ENCODE measurements at regions not wholly inside any gene's neighbourhood (a gene's known extent, or its start where the extent isn't known, plus 50 kb on each side); places are given as distances from the start of the nearest gene placed in this dataset.

GRCh38 chr16:79920685-79921084 lies 320.1 kb upstream of the MAF start:
- Histone ChIP-seq H3F3A (ENCODE audit: insufficient read depth) (no peaks in the 10 kb centered on the region), H3K27ac (ENCODE audit: low read depth, low read length) (no peak overlapping the region), H4K20me1 (ENCODE audit: low read depth, low read length) (no peaks in the 10 kb centered on the region; the same call in 1 of the 2 replicates), H3K9me3 (ENCODE audit: insufficient read depth, low read length) (no peaks in the 10 kb centered on the region), H3K79me2 (ENCODE audit: insufficient read depth, low read length) (no peaks in the 10 kb centered on the region), H3K9me2 (replicated peaks; ENCODE audit: insufficient read depth, low read length) (no peaks in the 10 kb centered on the region), H3K36me3 (ENCODE audit: low read length) (no peaks in the 10 kb centered on the region), H2AFZ (ENCODE audit: low read depth, low read length, severe bottlenecking) (no peak overlapping the region), H3K27me3 (ENCODE audit: low read length) (no peaks in the 10 kb centered on the region), H3K9ac (ENCODE audit: low read length) (no peak overlapping the region), H3K4me2 (ENCODE audit: low read depth, low read length, poor library complexity, severe bottlenecking) (no peak overlapping the region), H3K4me3 (ENCODE audit: insufficient read depth, low read length, poor library complexity, severe bottlenecking) (no peak overlapping the region)
- no peak for TF ChIP-seq CTCF (IDR thresholded peaks at IDR 0.05; ENCODE audit: insufficient read depth, low read length, poor library complexity, severe bottlenecking)
- no peak for TF ChIP-seq EZH2phosphoT487 (conservative IDR thresholded peaks at IDR 0.05; ENCODE audit: low read length)

GRCh38 chr16:79918916-79919315 lies 318.4 kb upstream of the MAF start:
- H3K9me2 ChIP-seq (replicated peaks; ENCODE audit: insufficient read depth, low read length): no peaks in the 10 kb centered on the region

GRCh38 chr16:79915761-79916160 lies 315.2 kb upstream of the MAF start:
- Histone ChIP-seq H3K9me2 (replicated peaks; ENCODE audit: insufficient read depth, low read length) (no peaks in the 10 kb centered on the region), H3K9ac (ENCODE audit: low read length) (no peak overlapping the region), H3K4me2 (ENCODE audit: low read depth, low read length, poor library complexity, severe bottlenecking) (no peak overlapping the region), H2AFZ (ENCODE audit: low read depth, low read length, severe bottlenecking) (no peak overlapping the region), H3K27me3 (ENCODE audit: low read length) (no peaks in the 10 kb centered on the region), H3K4me3 (ENCODE audit: insufficient read depth, low read length, poor library complexity, severe bottlenecking) (no peak overlapping the region), H3K9me3 (ENCODE audit: insufficient read depth, low read length) (no peaks in the 10 kb centered on the region), H3K79me2 (ENCODE audit: insufficient read depth, low read length) (no peaks in the 10 kb centered on the region), H3K36me3 (ENCODE audit: low read length) (no peaks in the 10 kb centered on the region), H3K27ac (ENCODE audit: low read depth, low read length) (no peak overlapping the region), H4K20me1 (ENCODE audit: low read depth, low read length) (no peaks in the 10 kb centered on the region), H3F3A (ENCODE audit: insufficient read depth) (no peaks in the 10 kb centered on the region)
- no peak for TF ChIP-seq CTCF (IDR thresholded peaks at IDR 0.05; ENCODE audit: insufficient read depth, low read length, poor library complexity, severe bottlenecking)
- TF ChIP-seq EZH2phosphoT487 (conservative IDR thresholded peaks at IDR 0.05; ENCODE audit: low read length): no peak

More at GRCh38 chr16:79918916-79919315, 318.4 kb upstream of the MAF start:
- H4K20me1 ChIP-seq (ENCODE audit: low read depth, low read length): no peaks in the 10 kb centered on the region; the same call in 1 of the 2 replicates
- TF ChIP-seq CTCF (IDR thresholded peaks at IDR 0.05; ENCODE audit: insufficient read depth, low read length, poor library complexity, severe bottlenecking) (no peak), EZH2phosphoT487 (conservative IDR thresholded peaks at IDR 0.05; ENCODE audit: low read length) (no peak)
- no peak overlapping the region for H3K4me3 ChIP-seq (ENCODE audit: insufficient read depth, low read length, poor library complexity, severe bottlenecking)
- no peak overlapping the region for H3K4me2 ChIP-seq (ENCODE audit: low read depth, low read length, poor library complexity, severe bottlenecking)
- H3F3A ChIP-seq (ENCODE audit: insufficient read depth): no peaks in the 10 kb centered on the region
- no peaks in the 10 kb centered on the region for H3K27me3 ChIP-seq (ENCODE audit: low read length)
- H3K36me3 ChIP-seq (ENCODE audit: low read length): no peaks in the 10 kb centered on the region
- no peak overlapping the region for H3K9ac ChIP-seq (ENCODE audit: low read length)
- no peaks in the 10 kb centered on the region for H3K79me2 ChIP-seq (ENCODE audit: insufficient read depth, low read length)
- no peak overlapping the region for H2AFZ ChIP-seq (ENCODE audit: low read depth, low read length, severe bottlenecking)
- no peak overlapping the region for H3K27ac ChIP-seq (ENCODE audit: low read depth, low read length)
- H3K9me3 ChIP-seq (ENCODE audit: insufficient read depth, low read length): no peaks in the 10 kb centered on the region

All from SU-DHL-6 (cell line).